Spleen (tissue), 7 donors: ENCODE measurements at regions not wholly inside any gene's neighbourhood (a gene's known extent, or its start where the extent isn't known, plus 50 kb on each side); places are given as distances from the start of the nearest gene placed in this dataset.

Source experiments
- CTCF ChIP-seq, 11 experiments: fragments of 200-600 bp in 7 of 11; fragments of 450-650 bp in 4 of 11; sonication (generic) in 4 of 11; IDR thresholded peaks in 8 of 11; conservative IDR thresholded peaks in 3 of 11; 1 replicate in 7 of 11; 2 replicates in 4 of 11; pipeline versions ENCODE4 v1.4.0 to v1.8.0; 2016 to 2021; ENCODE audit warnings: antibody characterized with exemption in 11 of 11, inconsistent platforms in 4 of 11, mild to moderate bottlenecking in 1 of 11
- POLR2A ChIP-seq, 3 donors: fragments of 450-650 bp; IDR thresholded peaks; one replicate each; pipeline ENCODE4 v1.5.1; 2017; ENCODE audit warnings: antibody characterized with exemption in 3 of 3, mild to moderate bottlenecking in 1 of 3
- POLR2AphosphoS5 ChIP-seq, 3 donors: sonication (generic); formaldehyde crosslinking; IDR thresholded peaks; one replicate each; pipeline ENCODE4 v1.5.1; 2017; ENCODE audit warnings: antibody characterized with exemption in 3 of 3
- donor health status: DM: no; HTN: no; CAD: no; lungs with moderate emphysema.
- donor health status: DM: no; HTN: no; CAD: no.
- donor health status: DM: no; HTN: no; CAD: no.

GRCh38 chr3:43917361-43917760 is 226.6 kb downstream of the ABHD5 start:
- TF ChIP-seq CTCF (IDR thresholded peaks at IDR 0.05 in 8 of 11, conservative IDR thresholded peaks at IDR 0.05 in 3 of 11) (no peak), POLR2A (IDR thresholded peaks at IDR 0.05) (no peak), POLR2AphosphoS5 (IDR thresholded peaks at IDR 0.05) (no peak)
